Body of pancreas (tissue), 4 donors: ENCODE measurements at regions not wholly inside any gene's neighbourhood (a gene's known extent, or its start where the extent isn't known, plus 50 kb on each side); places are given as distances from the start of the nearest gene placed in this dataset.

ENCODE experiments used
- ATAC-seq: fragments of 150-250 bp; one replicate; pipeline ENCODE4 v1.9.1; 2016
- DNase-seq, 4 donors: peaks; one replicate each; pipeline ENCODE4 v3.0.0-alpha.2; 2019
- H3K27ac ChIP-seq, 4 donors: fragments of 200-600 bp; sonication (generic); 1 replicate in 3 of 4; 2 replicates in 1 of 4; pipeline versions ENCODE4 v1.5.1 to v1.6.1; 2016 to 2019; ENCODE audit warnings: mild to moderate bottlenecking in 1 of 4, mixed read lengths in 1 of 4, moderate library complexity in 1 of 4
- H3K27me3 ChIP-seq, 2 donors: fragments of 200-600 bp; sonication (generic); one replicate each; pipeline ENCODE4 v1.6.0; 2016; ENCODE audit warnings: mild to moderate bottlenecking in 1 of 2
- H3K36me3 ChIP-seq, 2 donors: fragments of 200-600 bp; sonication (generic); replicated peaks in 1 of 2; 2 replicates each; pipeline ENCODE4 v1.5.1; 2016; ENCODE audit warnings: low read depth in 2 of 2; ENCODE audit not compliant: insufficient read depth in 1 of 2
- H3K4me1 ChIP-seq: fragments of 200-600 bp; sonication (generic); one replicate; pipeline ENCODE4 v1.6.0; 2016
- H3K4me3 ChIP-seq, 2 donors: fragments of 200-600 bp; sonication (generic); 1 replicate in 1 of 2; 2 replicates in 1 of 2; pipeline ENCODE4 v1.5.1; 2016 to 2019
- H3K9me3 ChIP-seq, 3 donors: fragments of 200-600 bp; sonication (generic); 1 replicate in 2 of 3; 2 replicates in 1 of 3; pipeline ENCODE4 v1.5.1; 2016
- CTCF ChIP-seq, 7 experiments: fragments of 450-650 bp in 4 of 7; fragments of 200-600 bp in 3 of 7; sonication (generic) in 3 of 7; IDR thresholded peaks; one replicate each; pipeline ENCODE4 v1.5.1; 2016 to 2019; ENCODE audit warnings: antibody characterized with exemption in 7 of 7
- POLR2A ChIP-seq, 3 donors: fragments of 450-650 bp; IDR thresholded peaks; one replicate each; pipeline ENCODE4 v1.6.1; 2016; ENCODE audit warnings: antibody characterized with exemption in 3 of 3, mild to moderate bottlenecking in 2 of 3
- WGBS, 2 donors: methylation state at CpG; one replicate each; pipeline ENCODE4 v1.1.5; 2017; 5-methylcytosine and 5-hydroxymethylcytosine counted together
- intact Hi-C: fragments of 100-400 bp; cut with DNase I; formaldehyde crosslinking; loops from one replicate; pipeline ENCODE4 v1.15.1; 2023

- H3K4me3 ChIP-seq: no peak overlapping the region
- no peak overlapping the region for H3K27ac ChIP-seq
- peaks cover 7% of the 10 kb centered on the region for H3K4me1 ChIP-seq
- DNase-seq (no peak), ATAC-seq (no peak)
- intact Hi-C loops: no loop called here
- 66 to 89% methylated on average over 2 to 4 of the region's 4 CpGs for WGBS, 2 donors
- H3K27me3 ChIP-seq: no peaks in the 10 kb centered on the region
- TF ChIP-seq POLR2A (IDR thresholded peaks at IDR 0.05): no peak
- no peak for TF ChIP-seq CTCF (IDR thresholded peaks at IDR 0.05)
- no peaks in the 10 kb centered on the region for H3K9me3 ChIP-seq
- no peaks in the 10 kb centered on the region for H3K36me3 ChIP-seq
Measured at GRCh38 chrX:68999356-68999755, 165.9 kb downstream of the PJA1 start.

GRCh38 chrX:68998716-68999115 lies 166.5 kb downstream of the PJA1 start:
- intact Hi-C loops: no loop called here
- Histone ChIP-seq H3K4me1 (peaks cover 7% of the 10 kb centered on the region), H3K36me3 (no peaks in the 10 kb centered on the region), H3K27ac (no peak overlapping the region), H3K9me3 (no peaks in the 10 kb centered on the region), H3K4me3 (no peak overlapping the region), H3K27me3 (no peaks in the 10 kb centered on the region)
- ATAC-seq: no peak
- TF ChIP-seq CTCF (IDR thresholded peaks at IDR 0.05): no peak
- TF ChIP-seq POLR2A (IDR thresholded peaks at IDR 0.05): no peak
- 82 to 83% methylated on average over 4 of the region's 4 CpGs for WGBS, 2 donors
- no peak for DNase-seq

GRCh38 chrX:68997911-68998310 lies 167.3 kb downstream of the PJA1 start:
- peak overlapping the region in 1 of 4 donors; percentile 32 for H3K27ac ChIP-seq
- H3K4me3 ChIP-seq: no peak overlapping the region
- DNase-seq (peak; percentile 14 to 45 (median 40)), ATAC-seq (peak; percentile 40)
- no peaks in the 10 kb centered on the region for H3K27me3 ChIP-seq
- intact Hi-C loops: no loop called here
- WGBS, 2 donors: 0% methylated on average over 2 of the region's 2 CpGs; no CpG with 5 or more reads in 1 of the 2 donors
- H3K9me3 ChIP-seq: no peaks in the 10 kb centered on the region
- H3K36me3 ChIP-seq: no peaks in the 10 kb centered on the region
- TF ChIP-seq POLR2A (IDR thresholded peaks at IDR 0.05) (no peak), CTCF (IDR thresholded peaks at IDR 0.05) (no peak)
- H3K4me1 ChIP-seq: peaks cover 7% of the 10 kb centered on the region

DNA sequence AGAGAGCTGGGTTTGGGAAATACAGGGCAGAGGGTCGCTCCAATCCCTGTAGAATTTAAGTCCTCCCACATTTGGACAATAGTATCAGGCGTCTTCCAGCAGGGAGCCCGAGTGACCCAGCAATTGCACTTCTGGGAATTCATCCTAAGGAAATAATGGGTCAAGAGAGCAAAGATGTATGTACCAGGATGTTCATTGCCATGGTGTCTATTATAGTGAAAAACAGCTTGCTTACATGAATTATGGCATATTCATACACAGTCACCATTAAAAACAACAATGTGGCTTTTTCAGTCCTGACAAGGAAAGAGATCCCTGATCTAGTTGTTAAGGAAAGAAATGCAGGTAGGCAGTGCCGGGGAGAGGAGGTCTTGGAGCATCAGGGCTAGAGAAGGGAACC lies 167.7 kb downstream of the PJA1 start:
- H3K27me3 ChIP-seq: no peaks in the 10 kb centered on the region

More for the DNA sequence above, 167.7 kb downstream of the PJA1 start:
- Histone ChIP-seq H3K27ac (peak overlapping the region in 1 of 4 donors; percentile 32), H3K9me3 (no peaks in the 10 kb centered on the region), H3K4me1 (peaks cover 7% of the 10 kb centered on the region), H3K36me3 (no peaks in the 10 kb centered on the region), H3K4me3 (no peak overlapping the region)
- ATAC-seq: no peak
- no peak for DNase-seq
- no peak for TF ChIP-seq POLR2A (IDR thresholded peaks at IDR 0.05)
- no peak for TF ChIP-seq CTCF (IDR thresholded peaks at IDR 0.05)
- WGBS, 2 donors: 60 to 69% methylated on average over 3 to 4 of the region's 4 CpGs
- intact Hi-C loops: no loop called here
